Esophagus muscularis mucosa (tissue), 3 donors: ENCODE measurements at regions not wholly inside any gene's neighbourhood (a gene's known extent, or its start where the extent isn't known, plus 50 kb on each side); places are given as distances from the start of the nearest gene placed in this dataset.

Experiments
- POLR2A ChIP-seq: fragments of 450-650 bp; IDR thresholded peaks from one replicate; pipeline ENCODE4 v1.6.1; 2017; ENCODE audit warnings: antibody characterized with exemption, moderate library complexity, mild to moderate bottlenecking, low read depth
- POLR2AphosphoS5 ChIP-seq, 2 donors: sonication (generic); formaldehyde crosslinking; IDR thresholded peaks; one replicate each; pipeline ENCODE4 v1.6.1; 2017; ENCODE audit warnings: antibody characterized with exemption in 2 of 2
- TF ChIP-seq, protein P1 (sequence below), 3 experiments: fragments of 200-600 bp in 2 of 3; fragments of 450-650 bp in 1 of 3; sonication (generic) in 2 of 3; IDR thresholded peaks; one replicate each; pipeline ENCODE4 v1.5.1; 2017 to 2019; ENCODE audit warnings: antibody characterized with exemption in 3 of 3, mild to moderate bottlenecking in 2 of 3, moderate library complexity in 1 of 3

DNA sequence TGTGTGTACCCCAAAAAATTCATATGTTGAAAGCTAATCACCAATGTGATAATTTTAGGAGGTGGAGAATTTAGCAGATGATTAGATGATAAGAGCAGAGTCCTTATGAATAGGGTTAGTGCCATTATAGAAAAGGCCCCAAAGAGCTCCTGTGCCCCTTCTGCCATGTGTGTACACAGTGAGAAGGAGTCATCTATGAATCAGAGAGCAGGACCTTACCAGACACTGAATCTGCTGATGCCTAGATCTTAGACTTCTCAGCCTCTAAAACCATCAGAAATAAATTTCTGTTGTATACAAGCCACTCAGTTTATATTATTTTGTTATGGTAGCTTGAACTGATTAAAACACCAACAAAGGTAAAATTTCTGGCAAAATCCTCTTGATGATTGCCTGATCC lies 560.0 kb upstream of the CDH2 start:
- TF ChIP-seq, protein P1, sequence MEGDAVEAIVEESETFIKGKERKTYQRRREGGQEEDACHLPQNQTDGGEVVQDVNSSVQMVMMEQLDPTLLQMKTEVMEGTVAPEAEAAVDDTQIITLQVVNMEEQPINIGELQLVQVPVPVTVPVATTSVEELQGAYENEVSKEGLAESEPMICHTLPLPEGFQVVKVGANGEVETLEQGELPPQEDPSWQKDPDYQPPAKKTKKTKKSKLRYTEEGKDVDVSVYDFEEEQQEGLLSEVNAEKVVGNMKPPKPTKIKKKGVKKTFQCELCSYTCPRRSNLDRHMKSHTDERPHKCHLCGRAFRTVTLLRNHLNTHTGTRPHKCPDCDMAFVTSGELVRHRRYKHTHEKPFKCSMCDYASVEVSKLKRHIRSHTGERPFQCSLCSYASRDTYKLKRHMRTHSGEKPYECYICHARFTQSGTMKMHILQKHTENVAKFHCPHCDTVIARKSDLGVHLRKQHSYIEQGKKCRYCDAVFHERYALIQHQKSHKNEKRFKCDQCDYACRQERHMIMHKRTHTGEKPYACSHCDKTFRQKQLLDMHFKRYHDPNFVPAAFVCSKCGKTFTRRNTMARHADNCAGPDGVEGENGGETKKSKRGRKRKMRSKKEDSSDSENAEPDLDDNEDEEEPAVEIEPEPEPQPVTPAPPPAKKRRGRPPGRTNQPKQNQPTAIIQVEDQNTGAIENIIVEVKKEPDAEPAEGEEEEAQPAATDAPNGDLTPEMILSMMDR (IDR thresholded peaks at IDR 0.05) = no peak
- no peak for TF ChIP-seq POLR2A
- no peak for TF ChIP-seq POLR2AphosphoS5 (IDR thresholded peaks at IDR 0.05)
